HEK293 (cell line): ENCODE measurements at regions not wholly inside any gene's neighbourhood (a gene's known extent, or its start where the extent isn't known, plus 50 kb on each side); places are given as distances from the start of the nearest gene placed in this dataset.

Experiments used
- MZF1 ChIP-seq: fragments of 450-650 bp; formaldehyde crosslinking; IDR thresholded peaks from 2 replicates; pipeline ENCODE4 v1.5.1; 2017; ENCODE audit warnings: missing biosample characterization, missing genetic modification characterization, borderline replicate concordance
- SETDB1 ChIP-seq: IDR thresholded peaks from one replicate; pipeline ENCODE4 v1.6.1; 2017; ENCODE audit warnings: mild to moderate bottlenecking, low read length, moderate library complexity, mixed read lengths; ENCODE audit not compliant: insufficient read length
- ZNF133 ChIP-seq: fragments of 450-650 bp; formaldehyde crosslinking; IDR thresholded peaks from 2 replicates; pipeline ENCODE4 v1.5.1; 2016; ENCODE audit warnings: missing biosample characterization, missing genetic modification characterization
- ZNF155 ChIP-seq: fragments of 450-650 bp; formaldehyde crosslinking; IDR thresholded peaks from 2 replicates; pipeline ENCODE4 v1.5.1; 2016; ENCODE audit warnings: missing biosample characterization, missing genetic modification characterization
- ZNF174 ChIP-seq: fragments of 450-650 bp; formaldehyde crosslinking; IDR thresholded peaks from 2 replicates; pipeline ENCODE4 v1.5.0; 2017; ENCODE audit warnings: missing biosample characterization, mild to moderate bottlenecking, missing genetic modification characterization
- TF ChIP-seq, protein P1 (sequence below): fragments of 450-650 bp; formaldehyde crosslinking; IDR thresholded peaks from 2 replicates; pipeline ENCODE4 v1.5.1; 2016; ENCODE audit warnings: missing biosample characterization, missing genetic modification characterization
- TF ChIP-seq, protein P2 (sequence below): fragments of 450-650 bp; formaldehyde crosslinking; IDR thresholded peaks from 2 replicates; pipeline ENCODE4 v1.5.1; 2016; ENCODE audit warnings: missing biosample characterization, missing genetic modification characterization
- TF ChIP-seq, protein P3 (sequence below): fragments of 450-650 bp; formaldehyde crosslinking; IDR thresholded peaks from 2 replicates; pipeline ENCODE4 v1.5.1; 2017; ENCODE audit warnings: missing biosample characterization, missing genetic modification characterization

DNA sequence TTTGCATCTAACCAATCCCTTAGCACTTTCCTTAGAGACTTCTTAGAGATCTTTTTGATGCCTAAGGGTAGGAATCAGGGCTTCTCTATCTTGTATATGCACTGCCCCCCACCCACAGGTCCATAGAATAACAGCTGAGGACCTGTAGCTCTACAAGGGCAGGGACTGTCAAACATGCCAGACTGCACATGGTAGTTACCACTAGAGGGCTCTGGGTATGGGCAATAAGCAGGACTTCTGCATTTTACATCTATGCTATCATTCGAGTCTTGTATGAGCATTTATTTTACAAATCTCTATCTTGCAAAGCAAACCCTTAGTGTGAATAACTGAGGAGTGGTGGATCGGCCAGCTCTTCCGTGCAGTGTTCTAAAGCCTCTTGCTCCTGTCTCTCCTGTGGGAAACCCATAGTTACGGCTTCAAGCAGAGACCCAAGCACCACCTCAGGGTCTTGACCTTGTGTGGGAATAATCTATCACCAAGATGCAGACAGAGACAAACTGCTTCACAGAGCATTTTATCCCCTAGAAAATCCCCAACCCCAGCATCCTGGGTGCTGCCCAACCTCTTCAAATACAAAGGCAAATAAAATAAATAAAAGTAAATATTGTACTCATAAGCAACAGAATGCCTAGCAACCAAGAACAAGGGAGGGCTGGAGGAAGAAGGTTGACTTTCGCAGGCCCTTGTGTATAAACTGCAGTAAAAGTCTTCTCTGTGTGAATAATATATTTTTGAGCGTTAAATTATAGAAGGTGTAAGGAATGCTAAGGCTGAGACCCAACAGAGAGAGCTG lies 219.3 kb downstream of the WDR11 start:
- TF ChIP-seq, protein P1, sequence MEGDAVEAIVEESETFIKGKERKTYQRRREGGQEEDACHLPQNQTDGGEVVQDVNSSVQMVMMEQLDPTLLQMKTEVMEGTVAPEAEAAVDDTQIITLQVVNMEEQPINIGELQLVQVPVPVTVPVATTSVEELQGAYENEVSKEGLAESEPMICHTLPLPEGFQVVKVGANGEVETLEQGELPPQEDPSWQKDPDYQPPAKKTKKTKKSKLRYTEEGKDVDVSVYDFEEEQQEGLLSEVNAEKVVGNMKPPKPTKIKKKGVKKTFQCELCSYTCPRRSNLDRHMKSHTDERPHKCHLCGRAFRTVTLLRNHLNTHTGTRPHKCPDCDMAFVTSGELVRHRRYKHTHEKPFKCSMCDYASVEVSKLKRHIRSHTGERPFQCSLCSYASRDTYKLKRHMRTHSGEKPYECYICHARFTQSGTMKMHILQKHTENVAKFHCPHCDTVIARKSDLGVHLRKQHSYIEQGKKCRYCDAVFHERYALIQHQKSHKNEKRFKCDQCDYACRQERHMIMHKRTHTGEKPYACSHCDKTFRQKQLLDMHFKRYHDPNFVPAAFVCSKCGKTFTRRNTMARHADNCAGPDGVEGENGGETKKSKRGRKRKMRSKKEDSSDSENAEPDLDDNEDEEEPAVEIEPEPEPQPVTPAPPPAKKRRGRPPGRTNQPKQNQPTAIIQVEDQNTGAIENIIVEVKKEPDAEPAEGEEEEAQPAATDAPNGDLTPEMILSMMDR (tag by site-specific recombination), result no peak
- TF ChIP-seq SETDB1 (no peak), ZNF174 (tag by site-specific recombination) (no peak), MZF1 (tag by site-specific recombination) (no peak), ZNF155 (tag by site-specific recombination) (no peak), ZNF133 (tag by site-specific recombination) (no peak)
- TF ChIP-seq, protein P2, sequence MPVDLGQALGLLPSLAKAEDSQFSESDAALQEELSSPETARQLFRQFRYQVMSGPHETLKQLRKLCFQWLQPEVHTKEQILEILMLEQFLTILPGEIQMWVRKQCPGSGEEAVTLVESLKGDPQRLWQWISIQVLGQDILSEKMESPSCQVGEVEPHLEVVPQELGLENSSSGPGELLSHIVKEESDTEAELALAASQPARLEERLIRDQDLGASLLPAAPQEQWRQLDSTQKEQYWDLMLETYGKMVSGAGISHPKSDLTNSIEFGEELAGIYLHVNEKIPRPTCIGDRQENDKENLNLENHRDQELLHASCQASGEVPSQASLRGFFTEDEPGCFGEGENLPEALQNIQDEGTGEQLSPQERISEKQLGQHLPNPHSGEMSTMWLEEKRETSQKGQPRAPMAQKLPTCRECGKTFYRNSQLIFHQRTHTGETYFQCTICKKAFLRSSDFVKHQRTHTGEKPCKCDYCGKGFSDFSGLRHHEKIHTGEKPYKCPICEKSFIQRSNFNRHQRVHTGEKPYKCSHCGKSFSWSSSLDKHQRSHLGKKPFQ (tag by site-specific recombination), result no peak
- TF ChIP-seq, protein P3, sequence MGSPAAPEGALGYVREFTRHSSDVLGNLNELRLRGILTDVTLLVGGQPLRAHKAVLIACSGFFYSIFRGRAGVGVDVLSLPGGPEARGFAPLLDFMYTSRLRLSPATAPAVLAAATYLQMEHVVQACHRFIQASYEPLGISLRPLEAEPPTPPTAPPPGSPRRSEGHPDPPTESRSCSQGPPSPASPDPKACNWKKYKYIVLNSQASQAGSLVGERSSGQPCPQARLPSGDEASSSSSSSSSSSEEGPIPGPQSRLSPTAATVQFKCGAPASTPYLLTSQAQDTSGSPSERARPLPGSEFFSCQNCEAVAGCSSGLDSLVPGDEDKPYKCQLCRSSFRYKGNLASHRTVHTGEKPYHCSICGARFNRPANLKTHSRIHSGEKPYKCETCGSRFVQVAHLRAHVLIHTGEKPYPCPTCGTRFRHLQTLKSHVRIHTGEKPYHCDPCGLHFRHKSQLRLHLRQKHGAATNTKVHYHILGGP (tag by site-specific recombination), result no peak
